HFFc6 (cell line): ENCODE measurements at regions not wholly inside any gene's neighbourhood (a gene's known extent, or its start where the extent isn't known, plus 50 kb on each side); places are given as distances from the start of the nearest gene placed in this dataset.

Experiments
- DNase-seq: peaks from one replicate; pipeline ENCODE4 v3.0.0-alpha.2; 2018
- H3K27ac Mint-ChIP-seq: 2 replicates; pipeline ENCODE4 v1.8.0; 2020; ENCODE audit warnings: mild to moderate bottlenecking, mixed read lengths
- H3K27me3 Mint-ChIP-seq: 2 replicates; pipeline ENCODE4 v1.8.0; 2021; ENCODE audit warnings: mild to moderate bottlenecking, moderate library complexity, mixed read lengths; ENCODE audit not compliant: insufficient read depth
- H3K36me3 Mint-ChIP-seq: 2 replicates; pipeline ENCODE4 v1.8.0; 2021; ENCODE audit warnings: low read depth, mixed read lengths
- H3K4me1 Mint-ChIP-seq: 2 replicates; pipeline ENCODE4 v1.8.0; 2020; ENCODE audit warnings: low read depth, mixed read lengths
- H3K4me3 Mint-ChIP-seq: 2 replicates; pipeline ENCODE4 v1.8.0; 2020; ENCODE audit warnings: mild to moderate bottlenecking, moderate library complexity, mixed read lengths
- H3K9me3 Mint-ChIP-seq: 2 replicates; pipeline ENCODE4 v1.8.0; 2020; ENCODE audit warnings: mild to moderate bottlenecking, mixed read lengths
- TF ChIP-seq, protein P1 (sequence below): fragments of 200-600 bp; sonication (generic); IDR thresholded peaks from 2 replicates; pipeline ENCODE4 v1.5.0; 2021; ENCODE audit warnings: antibody characterized with exemption, mild to moderate bottlenecking

DNA sequence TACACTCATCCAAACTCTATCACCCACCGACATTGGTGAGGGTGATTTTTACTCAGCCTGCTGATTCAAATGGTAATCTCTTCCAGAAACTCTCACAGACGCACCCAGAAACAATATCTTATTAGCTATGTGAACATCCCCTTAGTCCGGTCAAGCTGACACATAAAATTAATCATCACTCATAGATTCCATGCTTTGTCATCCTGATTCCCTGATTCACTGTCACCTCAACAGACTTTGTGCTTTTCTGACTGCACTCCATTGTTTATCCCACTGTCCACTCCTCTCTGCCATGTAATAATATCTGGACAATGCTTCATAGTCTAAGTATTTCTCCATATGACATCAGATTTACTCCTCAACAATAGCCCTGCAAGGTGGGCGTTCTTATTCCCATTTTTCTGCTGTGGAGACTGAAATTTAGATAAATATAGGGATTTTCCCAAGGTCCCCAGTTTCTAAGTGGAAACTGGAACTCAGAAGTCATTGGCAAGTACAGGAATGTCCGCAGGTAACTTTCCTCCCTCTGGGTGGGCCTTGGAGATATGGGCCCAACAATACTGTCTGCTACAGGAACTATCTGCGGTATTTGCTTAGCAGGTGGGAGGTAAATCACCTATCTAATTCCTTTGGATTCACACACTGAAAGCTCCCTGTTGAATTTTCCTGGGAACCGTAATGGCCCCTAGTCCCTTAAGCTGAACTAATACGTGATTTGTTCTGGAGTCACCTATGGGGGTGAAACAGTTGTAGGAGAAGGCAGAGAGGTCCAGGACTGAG, 228.6 kb upstream of the BCOR start:
- Mint-ChIP-seq H3K9me3 (no peaks in the 10 kb centered on the region), H3K27ac (no peak overlapping the region), H3K36me3 (no peaks in the 10 kb centered on the region), H3K4me3 (no peak overlapping the region), H3K4me1 (peaks cover 7% of the 10 kb centered on the region), H3K27me3 (peaks cover 5% of the 10 kb centered on the region; the same call in 1 of the 2 replicates)
- TF ChIP-seq, protein P1, sequence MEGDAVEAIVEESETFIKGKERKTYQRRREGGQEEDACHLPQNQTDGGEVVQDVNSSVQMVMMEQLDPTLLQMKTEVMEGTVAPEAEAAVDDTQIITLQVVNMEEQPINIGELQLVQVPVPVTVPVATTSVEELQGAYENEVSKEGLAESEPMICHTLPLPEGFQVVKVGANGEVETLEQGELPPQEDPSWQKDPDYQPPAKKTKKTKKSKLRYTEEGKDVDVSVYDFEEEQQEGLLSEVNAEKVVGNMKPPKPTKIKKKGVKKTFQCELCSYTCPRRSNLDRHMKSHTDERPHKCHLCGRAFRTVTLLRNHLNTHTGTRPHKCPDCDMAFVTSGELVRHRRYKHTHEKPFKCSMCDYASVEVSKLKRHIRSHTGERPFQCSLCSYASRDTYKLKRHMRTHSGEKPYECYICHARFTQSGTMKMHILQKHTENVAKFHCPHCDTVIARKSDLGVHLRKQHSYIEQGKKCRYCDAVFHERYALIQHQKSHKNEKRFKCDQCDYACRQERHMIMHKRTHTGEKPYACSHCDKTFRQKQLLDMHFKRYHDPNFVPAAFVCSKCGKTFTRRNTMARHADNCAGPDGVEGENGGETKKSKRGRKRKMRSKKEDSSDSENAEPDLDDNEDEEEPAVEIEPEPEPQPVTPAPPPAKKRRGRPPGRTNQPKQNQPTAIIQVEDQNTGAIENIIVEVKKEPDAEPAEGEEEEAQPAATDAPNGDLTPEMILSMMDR, result no peak
- DNase-seq, result no peak

- no peak overlapping the region for H3K27ac Mint-ChIP-seq
- peaks cover 7% of the 10 kb centered on the region for H3K4me1 Mint-ChIP-seq
- no peaks in the 10 kb centered on the region; the same call in 1 of the 2 replicates for H3K9me3 Mint-ChIP-seq
- H3K4me3 Mint-ChIP-seq, result no peak overlapping the region
- H3K36me3 Mint-ChIP-seq, result no peaks in the 10 kb centered on the region
- TF ChIP-seq, protein P1, result no peak
- no peak for DNase-seq
- H3K27me3 Mint-ChIP-seq, result peaks cover 8% of the 10 kb centered on the region; the same call in 1 of the 2 replicates
Observed at GRCh38 chrX:40325161-40325560, 227.4 kb upstream of the BCOR start.

DNA sequence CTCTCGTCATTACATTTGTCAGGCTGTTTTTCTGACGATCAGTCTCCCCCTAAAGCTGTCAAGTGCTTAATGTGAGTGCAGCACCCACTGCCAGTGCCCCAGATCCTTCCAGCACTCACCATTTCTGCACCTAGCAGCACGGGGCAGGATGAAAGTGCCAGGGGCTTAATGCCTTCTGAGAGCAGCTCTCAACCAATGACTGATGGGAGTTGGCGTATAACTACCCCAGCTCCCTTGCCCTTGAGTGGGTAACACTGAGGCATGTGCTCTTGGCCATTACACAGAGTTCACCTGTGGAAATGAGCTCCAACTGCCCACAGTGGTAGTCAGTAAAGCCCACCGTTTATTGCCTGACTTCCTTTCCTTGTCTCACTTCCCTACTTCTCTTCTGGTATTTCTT, 226.2 kb upstream of the BCOR start:
- peaks cover 7% of the 10 kb centered on the region for H3K4me1 Mint-ChIP-seq
- H3K4me3 Mint-ChIP-seq, result no peak overlapping the region
- DNase-seq, result no peak
- H3K9me3 Mint-ChIP-seq, result no peaks in the 10 kb centered on the region; the same call in 1 of the 2 replicates
- no peak overlapping the region for H3K27ac Mint-ChIP-seq
- TF ChIP-seq, protein P1, result no peak
- H3K36me3 Mint-ChIP-seq, result no peaks in the 10 kb centered on the region
- peaks cover 8% of the 10 kb centered on the region; the same call in 1 of the 2 replicates for H3K27me3 Mint-ChIP-seq

DNA sequence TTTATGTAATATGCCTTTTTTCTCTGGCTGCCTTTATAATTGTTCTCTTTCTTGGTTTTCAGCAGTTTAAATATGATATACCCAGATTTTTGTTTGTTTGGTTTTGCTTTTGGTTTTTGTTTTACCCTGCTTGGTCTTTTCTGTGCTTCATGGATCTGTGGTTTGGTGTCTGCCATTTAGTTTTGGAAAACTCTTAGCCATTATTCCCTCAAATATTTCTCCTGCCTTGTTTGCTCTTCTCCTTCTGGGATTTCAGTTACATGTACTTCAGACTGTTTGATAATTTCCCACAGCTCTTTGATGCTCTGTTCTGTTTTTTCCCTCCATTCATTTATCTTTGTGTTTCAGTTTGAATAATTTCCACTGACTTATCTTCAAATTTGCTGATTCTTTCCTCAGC, 223.1 kb upstream of the BCOR start:
- Mint-ChIP-seq H3K9me3 (peaks cover 6% of the 10 kb centered on the region; the same call in 1 of the 2 replicates), H3K4me3 (no peak overlapping the region), H3K4me1 (no peaks in the 10 kb centered on the region), H3K36me3 (no peaks in the 10 kb centered on the region), H3K27ac (no peak overlapping the region), H3K27me3 (peaks cover 6% of the 10 kb centered on the region; the same call in 1 of the 2 replicates)
- DNase-seq, result no peak
- TF ChIP-seq, protein P1, result no peak

DNA sequence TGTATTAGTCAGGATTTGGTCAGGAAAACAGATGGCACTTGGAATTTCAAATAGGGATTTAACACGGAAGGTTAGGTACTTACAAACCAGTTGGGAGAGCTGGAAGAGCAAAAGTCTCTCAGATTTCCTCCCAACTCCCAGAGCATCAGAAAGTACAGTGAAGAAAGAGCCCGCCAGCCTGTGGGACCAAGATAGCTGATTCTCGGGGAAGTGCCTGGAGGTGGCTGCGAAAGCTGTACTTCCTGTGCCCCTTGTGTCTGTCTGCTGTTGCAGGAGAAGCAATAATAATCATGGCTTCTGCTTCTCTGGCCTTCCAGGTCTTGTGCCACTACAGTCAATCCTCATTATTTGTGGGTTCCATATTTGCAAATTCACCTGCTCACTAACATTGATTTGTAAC, 221.0 kb upstream of the BCOR start:
- H3K27me3 Mint-ChIP-seq, result peaks cover 8% of the 10 kb centered on the region; the same call in 1 of the 2 replicates

More for the DNA sequence above, 221.0 kb upstream of the BCOR start:
- no peak for DNase-seq
- Mint-ChIP-seq H3K9me3 (peaks cover 6% of the 10 kb centered on the region; the same call in 1 of the 2 replicates), H3K4me3 (no peak overlapping the region), H3K4me1 (no peaks in the 10 kb centered on the region), H3K27ac (no peak overlapping the region), H3K36me3 (no peaks in the 10 kb centered on the region)
- TF ChIP-seq, protein P1, result no peak
